GM19395 (cell line): ENCODE measurements at regions not wholly inside any gene's neighbourhood (a gene's known extent, or its start where the extent isn't known, plus 50 kb on each side); places are given as distances from the start of the nearest gene placed in this dataset.

Experiments used
- ATAC-seq: cut with Tn5 transposase; IDR thresholded peaks from one replicate; pipeline ENCODE4 v1.9.1; 2021; ENCODE audit warnings: mild to moderate bottlenecking, moderate library complexity; ENCODE audit not compliant: unreplicated experiment

GRCh38 chr2:16051841-16052564, 111.7 kb downstream of the MYCN start:
- no peak for ATAC-seq

GRCh38 chr2:16050908-16051489, 110.6 kb downstream of the MYCN start:
- no peak for ATAC-seq

- ATAC-seq: no peak
These were observed 110.0 kb downstream of the MYCN start for GRCh38 chr2:16050261-16050907.

- ATAC-seq: no peak
These were observed 109.1 kb downstream of the MYCN start for GRCh38 chr2:16049406-16049805.

- ATAC-seq: no peak
These were observed 108.1 kb downstream of the MYCN start for GRCh38 chr2:16048466-16048865.

- no peak for ATAC-seq
These were observed 107.4 kb downstream of the MYCN start for GRCh38 chr2:16047701-16048100.

- no peak for ATAC-seq
These were observed 106.3 kb downstream of the MYCN start for GRCh38 chr2:16046649-16047048.

- no peak for ATAC-seq
These were observed 105.5 kb downstream of the MYCN start for GRCh38 chr2:16045653-16046352.

- no peak for ATAC-seq
These were observed 104.7 kb downstream of the MYCN start for GRCh38 chr2:16044946-16045456.

GRCh38 chr2:16043627-16044026, 103.3 kb downstream of the MYCN start:
- ATAC-seq: no peak

GRCh38 chr2:16043192-16043591, 102.8 kb downstream of the MYCN start:
- no peak for ATAC-seq

- no peak for ATAC-seq
These were observed 101.9 kb downstream of the MYCN start for GRCh38 chr2:16042201-16042700.

- ATAC-seq: no peak
These were observed 100.1 kb downstream of the MYCN start for GRCh38 chr2:16040271-16041010.

GRCh38 chr2:16039823-16040222, 99.5 kb downstream of the MYCN start:
- no peak for ATAC-seq

- ATAC-seq: no peak
These were observed 98.7 kb downstream of the MYCN start for GRCh38 chr2:16039055-16039454.

- ATAC-seq: no peak
These were observed 98.3 kb downstream of the MYCN start for GRCh38 chr2:16038621-16039020.

GRCh38 chr2:16037808-16038457, 97.6 kb downstream of the MYCN start:
- ATAC-seq: no peak

GRCh38 chr2:16036951-16037350, 96.6 kb downstream of the MYCN start:
- ATAC-seq: no peak

- no peak for ATAC-seq
These were observed 95.7 kb downstream of the MYCN start for GRCh38 chr2:16035747-16036745.
